CD4-positive, alpha-beta memory T cell (primary cell): ENCODE measurements at regions not wholly inside any gene's neighbourhood (a gene's known extent, or its start where the extent isn't known, plus 50 kb on each side); places are given as distances from the start of the nearest gene placed in this dataset.

ENCODE experiments used
- CTCF ChIA-PET: fragments of 350-600 bp; sonication (Branson Sonifier 250); formaldehyde crosslinking; loops from one replicate; lab custom pipeline; 2021; ENCODE audit warnings: inconsistent platforms; ENCODE audit not compliant: partially characterized antibody; lab: Charles Lee
- POLR2A ChIA-PET: fragments of 350-600 bp; sonication (Branson Sonifier 250); formaldehyde crosslinking; loops from one replicate; lab custom pipeline; 2021; ENCODE audit not compliant: partially characterized antibody; lab: Charles Lee
- DNase-seq, 5 donors: peaks; one replicate each; pipeline versions ENCODE4 v3.0.0 to v3.0.0-alpha.2; 2020 to 2022; ENCODE audit warnings: mixed read lengths in 1 of 5
- H3K27ac ChIP-seq: one replicate; pipeline ENCODE4 v1.7.0; 2013; ENCODE audit warnings: low read depth, low read length
- H3K27me3 ChIP-seq: 2 replicates; pipeline ENCODE4 v1.7.0; 2013; ENCODE audit warnings: mild to moderate bottlenecking, low read length, moderate library complexity; ENCODE audit not compliant: insufficient read depth
- H3K36me3 ChIP-seq: 2 replicates; pipeline ENCODE4 v1.7.0; 2013; ENCODE audit warnings: mild to moderate bottlenecking, low read length, moderate library complexity; ENCODE audit not compliant: insufficient read depth
- H3K4me1 ChIP-seq: 2 replicates; pipeline ENCODE4 v1.7.0; 2013; ENCODE audit warnings: mild to moderate bottlenecking, low read length, moderate library complexity; ENCODE audit not compliant: insufficient read depth
- H3K4me3 ChIP-seq, 2 donors: one replicate each; pipeline ENCODE4 v1.7.0; 2013; ENCODE audit warnings: low read length in 2 of 2, mild to moderate bottlenecking in 1 of 2
- H3K9me3 ChIP-seq, 2 donors: one replicate each; pipeline ENCODE4 v1.7.0; 2013; ENCODE audit warnings: low read length in 2 of 2, control low read depth in 1 of 2; ENCODE audit not compliant: control insufficient read depth in 1 of 2
- H3K27ac Mint-ChIP-seq, 7 donors: one replicate each; pipeline ENCODE4 v1.8.0; 2020 to 2021; ENCODE audit warnings: mixed read lengths in 7 of 7, mild to moderate bottlenecking in 6 of 7, inconsistent platforms in 3 of 7, moderate library complexity in 3 of 7
- H3K27me3 Mint-ChIP-seq, 2 donors: one replicate each; pipeline ENCODE4 v1.8.0; 2020 to 2021; ENCODE audit warnings: mixed read lengths in 2 of 2
- H3K36me3 Mint-ChIP-seq, 2 donors: one replicate each; pipeline ENCODE4 v1.8.0; 2020 to 2021; ENCODE audit warnings: mixed read lengths in 2 of 2, inconsistent platforms in 1 of 2, mild to moderate bottlenecking in 1 of 2
- H3K4me1 Mint-ChIP-seq, 4 donors: one replicate each; pipeline ENCODE4 v1.8.0; 2020 to 2021; ENCODE audit warnings: mixed read lengths in 4 of 4, mild to moderate bottlenecking in 1 of 4
- H3K4me3 Mint-ChIP-seq, 8 donors: one replicate each; pipeline ENCODE4 v1.8.0; 2020 to 2021; ENCODE audit warnings: mixed read lengths in 8 of 8, mild to moderate bottlenecking in 7 of 8, moderate library complexity in 6 of 8, inconsistent platforms in 3 of 8
- H3K9me3 Mint-ChIP-seq, 8 donors: one replicate each; pipeline ENCODE4 v1.8.0; 2020 to 2021; ENCODE audit warnings: mixed read lengths in 8 of 8, mild to moderate bottlenecking in 5 of 8, inconsistent platforms in 3 of 8, moderate library complexity in 1 of 8
- intact Hi-C: fragments of 100-400 bp; cut with micrococcal nuclease; formaldehyde crosslinking; loops from one replicate; pipeline ENCODE4 v1.15.1; 2023

DNA sequence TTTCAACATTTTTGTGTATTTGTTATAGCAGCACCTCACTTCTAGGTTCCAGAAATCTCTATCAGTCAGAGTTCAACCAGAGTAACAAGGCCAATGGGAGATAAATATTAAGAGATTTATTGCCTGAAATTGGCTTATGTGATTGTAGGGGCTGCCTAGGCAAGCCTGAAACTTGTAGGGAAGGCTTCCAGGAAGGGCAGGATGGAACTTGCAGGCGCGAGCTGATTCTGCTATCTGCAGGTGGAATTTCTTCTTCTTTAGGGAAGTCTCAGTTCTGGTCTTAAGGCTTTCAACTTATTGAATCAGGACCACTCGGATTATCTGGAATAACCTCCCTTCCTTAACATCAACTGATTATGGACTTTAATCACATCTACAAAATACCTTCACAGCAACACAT lies 199.5 kb upstream of the NLRP1 start:
- intact Hi-C loops: no loop called here
- H3K4me1 Mint-ChIP-seq: no peaks in the 10 kb centered on the region
- Histone ChIP-seq H3K4me1 (no peaks in the 10 kb centered on the region), H3K9me3 (no peaks in the 10 kb centered on the region), H3K4me3 (no peak overlapping the region), H3K36me3 (no peaks in the 10 kb centered on the region), H3K27ac (no peak overlapping the region), H3K27me3 (no peaks in the 10 kb centered on the region)
- no peaks in the 10 kb centered on the region for H3K36me3 Mint-ChIP-seq
- H3K27ac Mint-ChIP-seq: no peak overlapping the region
- CTCF ChIA-PET: no interaction called here
- DNase-seq: no peak
- H3K27me3 Mint-ChIP-seq: peaks cover 21 to 22% of the 10 kb centered on the region in 2 donors
- peaks cover 0 to 12% (median 5%) of the 10 kb centered on the region in 8 donors for H3K9me3 Mint-ChIP-seq
- no peak overlapping the region for H3K4me3 Mint-ChIP-seq
- POLR2A ChIA-PET: no interaction called here

DNA sequence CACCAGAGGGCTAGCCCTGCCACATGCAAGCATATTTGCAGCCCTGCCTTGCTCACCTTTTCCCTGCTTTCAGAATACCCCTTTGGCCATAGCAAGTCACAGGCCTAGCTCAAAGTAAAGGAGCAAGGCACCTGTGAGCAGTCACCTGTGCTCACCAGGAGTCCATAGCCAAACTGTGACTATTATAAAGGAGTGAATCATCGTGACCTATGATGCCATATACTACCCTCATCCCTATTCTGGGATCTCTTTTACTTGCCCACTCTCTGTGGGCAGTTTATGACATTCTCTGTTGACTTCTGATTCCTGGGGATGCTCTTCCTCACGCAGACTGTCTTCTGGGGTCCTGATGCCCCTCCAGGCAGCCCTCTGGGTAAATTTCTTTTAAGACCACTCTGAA lies 200.5 kb upstream of the NLRP1 start:
- ChIA-PET POLR2A (no interaction called here), CTCF (no interaction called here)
- intact Hi-C loops: no loop called here
- DNase-seq: no peak
- Mint-ChIP-seq H3K36me3 (no peaks in the 10 kb centered on the region), H3K27ac (no peak overlapping the region), H3K4me1 (no peaks in the 10 kb centered on the region), H3K9me3 (peaks cover 0 to 12% (median 5%) of the 10 kb centered on the region in 8 donors), H3K27me3 (peaks cover 26% of the 10 kb centered on the region in 2 donors), H3K4me3 (no peak overlapping the region)
- no peak overlapping the region for H3K4me3 ChIP-seq
- no peaks in the 10 kb centered on the region for H3K4me1 ChIP-seq
- H3K27me3 ChIP-seq: no peaks in the 10 kb centered on the region
- no peaks in the 10 kb centered on the region for H3K9me3 ChIP-seq
- H3K36me3 ChIP-seq: no peaks in the 10 kb centered on the region
- H3K27ac ChIP-seq: no peak overlapping the region

DNA sequence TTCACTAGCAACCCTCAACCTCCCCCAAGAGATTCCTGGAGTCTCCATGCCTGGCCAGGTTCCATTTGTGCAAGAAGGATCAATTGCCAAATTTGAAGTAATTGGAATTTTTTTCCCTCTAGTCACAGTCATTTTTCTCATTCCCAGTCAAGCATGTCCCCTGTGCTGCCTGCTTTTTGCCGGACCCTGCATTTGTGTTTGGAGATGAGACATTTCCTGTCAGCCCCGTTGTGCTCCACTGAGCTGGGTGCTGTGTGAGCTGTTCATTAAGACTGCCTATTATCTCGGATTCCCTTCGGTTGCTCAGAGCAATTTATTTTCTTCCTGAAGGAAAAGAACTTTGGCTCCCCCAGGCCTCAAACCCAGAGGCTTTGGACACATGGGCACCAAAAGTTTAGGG lies 201.0 kb upstream of the NLRP1 start:
- ChIA-PET CTCF (no interaction called here), POLR2A (no interaction called here)
- no peaks in the 10 kb centered on the region for H3K9me3 ChIP-seq
- Mint-ChIP-seq H3K27ac (no peak overlapping the region), H3K27me3 (peaks cover 23 to 28% of the 10 kb centered on the region in 2 donors), H3K4me1 (no peaks in the 10 kb centered on the region), H3K4me3 (no peak overlapping the region), H3K9me3 (peaks cover 0 to 12% (median 6%) of the 10 kb centered on the region in 8 donors), H3K36me3 (no peaks in the 10 kb centered on the region)
- intact Hi-C loops: no loop called here
- DNase-seq: no peak
- H3K4me3 ChIP-seq: no peak overlapping the region
- no peaks in the 10 kb centered on the region for H3K36me3 ChIP-seq
- H3K27ac ChIP-seq: no peak overlapping the region
- no peaks in the 10 kb centered on the region for H3K4me1 ChIP-seq
- peaks cover under 1% of the 10 kb centered on the region for H3K27me3 ChIP-seq

DNA sequence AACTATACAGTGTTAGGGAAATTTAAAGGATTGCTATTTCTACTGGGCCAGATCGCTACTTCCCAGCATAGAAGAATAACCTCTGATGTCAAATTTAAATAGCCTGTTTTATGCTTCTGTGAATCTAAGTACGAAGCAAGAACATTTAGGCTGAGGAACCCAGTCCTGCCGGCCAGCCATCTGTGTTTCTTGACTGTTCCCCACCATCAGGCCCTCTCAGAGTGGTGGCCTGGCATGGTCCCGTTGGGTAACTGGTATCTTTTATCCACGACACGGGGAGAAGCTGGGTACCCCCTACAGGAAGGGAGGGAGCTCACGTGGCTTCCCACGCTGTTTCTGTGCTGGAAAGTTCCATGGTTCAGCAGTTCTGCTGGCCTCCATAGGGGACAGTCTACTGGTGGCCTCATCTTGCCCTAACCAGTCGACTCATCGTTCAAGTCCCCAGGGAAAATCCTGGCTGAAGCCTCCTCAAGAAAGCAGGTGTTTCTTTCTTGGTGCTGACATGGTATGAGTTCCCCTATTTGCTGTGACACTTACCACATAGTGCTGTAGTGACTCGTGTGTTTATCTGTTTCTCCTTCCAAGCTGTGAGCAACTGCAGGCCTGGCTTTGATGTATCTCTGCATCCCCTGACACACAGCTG lies 201.7 kb upstream of the NLRP1 start:
- H3K27ac ChIP-seq: no peak overlapping the region

DNA sequence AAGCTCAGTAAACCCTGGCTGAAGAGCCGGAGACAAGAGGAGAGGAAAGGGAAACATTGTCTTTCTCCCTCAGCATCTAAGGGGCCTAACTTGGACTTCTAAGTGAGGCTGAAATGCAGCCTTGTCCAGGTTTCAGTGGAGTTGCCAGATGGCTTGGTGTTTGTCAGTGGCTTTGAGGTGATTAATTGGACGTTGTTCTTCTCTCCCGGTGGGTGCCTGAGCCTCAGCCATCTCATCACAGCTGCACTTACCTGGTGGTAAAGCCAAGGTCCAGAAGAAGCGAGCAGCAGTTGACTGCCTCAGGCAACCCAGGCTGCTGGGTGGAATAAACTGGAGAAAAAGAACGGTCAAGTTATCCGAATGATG lies 202.2 kb upstream of the NLRP1 start:
- no peaks in the 10 kb centered on the region for H3K36me3 Mint-ChIP-seq
- H3K36me3 ChIP-seq: no peaks in the 10 kb centered on the region
- H3K27me3 Mint-ChIP-seq: peaks cover 23 to 29% of the 10 kb centered on the region in 2 donors
- intact Hi-C loops: no loop called here
- H3K9me3 Mint-ChIP-seq: peaks cover 0 to 16% (median 7%) of the 10 kb centered on the region in 8 donors
- no peak for DNase-seq
- ChIA-PET CTCF (no interaction called here), POLR2A (no interaction called here)
- H3K9me3 ChIP-seq: no peaks in the 10 kb centered on the region
- H3K4me1 Mint-ChIP-seq: no peaks in the 10 kb centered on the region
- H3K27ac ChIP-seq: no peak overlapping the region
- no peak overlapping the region for H3K4me3 ChIP-seq
- H3K27me3 ChIP-seq: peaks cover 6% of the 10 kb centered on the region
- no peaks in the 10 kb centered on the region for H3K4me1 ChIP-seq
- H3K4me3 Mint-ChIP-seq: no peak overlapping the region
- H3K27ac Mint-ChIP-seq: no peak overlapping the region

More for the DNA sequence above, 201.7 kb upstream of the NLRP1 start:
- Histone ChIP-seq H3K4me1 (no peaks in the 10 kb centered on the region), H3K9me3 (no peaks in the 10 kb centered on the region), H3K4me3 (no peak overlapping the region), H3K27me3 (peaks cover 6% of the 10 kb centered on the region), H3K36me3 (no peaks in the 10 kb centered on the region)
- H3K36me3 Mint-ChIP-seq: no peaks in the 10 kb centered on the region
- H3K27me3 Mint-ChIP-seq: peaks cover 25% of the 10 kb centered on the region in 2 donors
- no peaks in the 10 kb centered on the region for H3K4me1 Mint-ChIP-seq
- no peak overlapping the region for H3K27ac Mint-ChIP-seq
- POLR2A ChIA-PET: no interaction called here
- H3K9me3 Mint-ChIP-seq: peaks cover 0 to 15% (median 7%) of the 10 kb centered on the region in 8 donors
- no peak for DNase-seq
- intact Hi-C loops: no loop called here
- CTCF ChIA-PET: no interaction called here
- no peak overlapping the region for H3K4me3 Mint-ChIP-seq

DNA sequence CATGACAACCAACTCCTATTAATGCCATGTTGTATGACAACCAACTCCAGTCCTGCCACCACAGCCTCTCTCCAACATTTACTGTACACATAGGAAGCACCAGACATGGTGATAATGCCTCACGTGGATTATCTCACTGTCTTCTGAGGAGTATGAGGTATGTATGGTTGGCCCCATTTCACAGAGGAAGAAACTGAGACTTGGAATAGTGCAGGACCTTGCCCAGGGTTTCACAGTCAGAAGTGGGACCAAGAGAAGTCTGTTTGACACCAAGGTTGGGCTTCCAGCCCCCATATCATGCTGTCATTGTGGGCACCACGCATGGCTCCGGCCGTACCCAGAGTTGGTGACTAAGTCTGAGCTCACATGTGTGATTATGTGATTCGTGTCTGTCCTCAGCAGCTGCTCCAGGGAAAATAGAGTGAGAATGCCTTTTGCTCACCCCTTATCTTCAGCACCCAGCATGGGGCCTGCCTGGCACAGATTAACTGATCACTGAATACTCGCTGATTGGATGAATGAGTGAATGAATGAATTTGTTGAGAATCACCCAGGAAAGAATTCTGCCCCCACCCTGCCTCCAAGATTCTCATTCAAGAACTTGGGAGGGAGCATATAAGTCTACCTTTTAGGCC lies 204.1 kb upstream of the NLRP1 start:
- H3K27ac ChIP-seq: no peak overlapping the region
- no peaks in the 10 kb centered on the region for H3K4me1 ChIP-seq
- intact Hi-C loops: no loop called here
- POLR2A ChIA-PET: no interaction called here
- H3K36me3 Mint-ChIP-seq: no peaks in the 10 kb centered on the region
- no peak for DNase-seq
- H3K9me3 Mint-ChIP-seq: peaks cover 4 to 26% (median 13%) of the 10 kb centered on the region in 8 donors
- no peak overlapping the region for H3K4me3 ChIP-seq
- peaks cover 6% of the 10 kb centered on the region for H3K27me3 ChIP-seq
- H3K27me3 Mint-ChIP-seq: peaks cover 29 to 30% of the 10 kb centered on the region in 2 donors
- no peak overlapping the region for H3K27ac Mint-ChIP-seq
- H3K9me3 ChIP-seq: no peaks in the 10 kb centered on the region
- no peaks in the 10 kb centered on the region for H3K4me1 Mint-ChIP-seq
- H3K36me3 ChIP-seq: no peaks in the 10 kb centered on the region
- CTCF ChIA-PET: no interaction called here
- H3K4me3 Mint-ChIP-seq: no peak overlapping the region

DNA sequence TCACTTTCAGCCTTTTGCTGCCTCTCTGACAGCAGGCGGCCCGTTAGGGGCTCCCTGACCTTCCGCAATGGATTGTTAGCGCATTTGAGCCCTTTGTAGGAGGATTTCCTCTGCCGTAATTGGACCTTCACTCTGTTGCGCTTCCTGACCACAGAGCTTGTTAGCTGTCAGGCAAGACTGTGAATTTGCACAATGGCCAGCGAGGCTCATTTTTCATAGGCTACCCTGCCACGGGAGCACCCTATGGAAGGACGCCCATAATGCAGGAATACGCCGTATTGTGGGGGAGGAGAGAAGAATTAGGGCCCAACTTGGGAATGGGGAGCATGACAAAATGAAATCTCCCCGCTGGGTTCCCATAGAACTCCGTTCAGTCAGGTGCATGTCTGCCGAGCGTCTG lies 205.2 kb upstream of the NLRP1 start:
- Histone ChIP-seq H3K9me3 (no peaks in the 10 kb centered on the region), H3K4me3 (no peak overlapping the region), H3K4me1 (no peaks in the 10 kb centered on the region), H3K27ac (no peak overlapping the region), H3K36me3 (no peaks in the 10 kb centered on the region), H3K27me3 (peaks cover 6% of the 10 kb centered on the region)
- CTCF ChIA-PET: interaction anchor here (0.9 kb wide), 1 partner anchor 645 kb away, joined by 3 read pairs; no protein-coding TSS in a partner anchor
- Mint-ChIP-seq H3K4me1 (no peaks in the 10 kb centered on the region), H3K27me3 (peaks cover 26 to 28% of the 10 kb centered on the region in 2 donors), H3K36me3 (no peaks in the 10 kb centered on the region), H3K27ac (no peak overlapping the region), H3K4me3 (no peak overlapping the region), H3K9me3 (peaks cover 0 to 24% (median 11%) of the 10 kb centered on the region in 8 donors)
- intact Hi-C loops: no loop called here
- DNase-seq: no peak
- POLR2A ChIA-PET: no interaction called here
